ENCODE measurements at regions not wholly inside any gene's neighbourhood (a gene's known extent, or its start where the extent isn't known, plus 50 kb on each side); places are given as distances from the start of the nearest gene placed in this dataset.

DNA sequence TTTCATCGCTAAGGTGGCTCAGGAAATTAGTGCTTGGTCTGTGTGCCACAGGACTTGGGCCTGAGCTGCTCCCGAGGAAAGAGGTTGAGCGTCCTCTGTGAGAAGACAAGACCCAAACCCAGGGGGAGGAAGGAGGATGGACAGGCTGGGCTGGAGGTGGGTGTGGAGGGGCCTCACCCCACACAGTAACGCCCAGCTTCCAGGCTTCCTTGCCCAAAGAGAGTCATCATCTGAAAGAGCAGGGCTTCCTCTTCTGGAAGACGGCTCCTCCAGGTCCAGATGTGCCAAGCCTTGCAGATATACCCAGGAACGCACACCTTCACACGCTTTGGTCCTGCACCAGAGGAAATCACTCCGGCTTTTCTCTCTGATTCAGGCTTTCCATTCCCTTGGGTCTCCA, 127.8 kb upstream of the MGMT start:
- H3K4me3 ChIP-seq (replicated peaks; ENCODE audit: low read depth, low read length), result no peak overlapping the region
- TF ChIP-seq, protein P1, sequence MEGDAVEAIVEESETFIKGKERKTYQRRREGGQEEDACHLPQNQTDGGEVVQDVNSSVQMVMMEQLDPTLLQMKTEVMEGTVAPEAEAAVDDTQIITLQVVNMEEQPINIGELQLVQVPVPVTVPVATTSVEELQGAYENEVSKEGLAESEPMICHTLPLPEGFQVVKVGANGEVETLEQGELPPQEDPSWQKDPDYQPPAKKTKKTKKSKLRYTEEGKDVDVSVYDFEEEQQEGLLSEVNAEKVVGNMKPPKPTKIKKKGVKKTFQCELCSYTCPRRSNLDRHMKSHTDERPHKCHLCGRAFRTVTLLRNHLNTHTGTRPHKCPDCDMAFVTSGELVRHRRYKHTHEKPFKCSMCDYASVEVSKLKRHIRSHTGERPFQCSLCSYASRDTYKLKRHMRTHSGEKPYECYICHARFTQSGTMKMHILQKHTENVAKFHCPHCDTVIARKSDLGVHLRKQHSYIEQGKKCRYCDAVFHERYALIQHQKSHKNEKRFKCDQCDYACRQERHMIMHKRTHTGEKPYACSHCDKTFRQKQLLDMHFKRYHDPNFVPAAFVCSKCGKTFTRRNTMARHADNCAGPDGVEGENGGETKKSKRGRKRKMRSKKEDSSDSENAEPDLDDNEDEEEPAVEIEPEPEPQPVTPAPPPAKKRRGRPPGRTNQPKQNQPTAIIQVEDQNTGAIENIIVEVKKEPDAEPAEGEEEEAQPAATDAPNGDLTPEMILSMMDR (IDR thresholded peaks at IDR 0.05; ENCODE audit: low read length, missing control alignments), result no peak
- no peak for DNase-seq (ENCODE audit: low read depth)

DNA sequence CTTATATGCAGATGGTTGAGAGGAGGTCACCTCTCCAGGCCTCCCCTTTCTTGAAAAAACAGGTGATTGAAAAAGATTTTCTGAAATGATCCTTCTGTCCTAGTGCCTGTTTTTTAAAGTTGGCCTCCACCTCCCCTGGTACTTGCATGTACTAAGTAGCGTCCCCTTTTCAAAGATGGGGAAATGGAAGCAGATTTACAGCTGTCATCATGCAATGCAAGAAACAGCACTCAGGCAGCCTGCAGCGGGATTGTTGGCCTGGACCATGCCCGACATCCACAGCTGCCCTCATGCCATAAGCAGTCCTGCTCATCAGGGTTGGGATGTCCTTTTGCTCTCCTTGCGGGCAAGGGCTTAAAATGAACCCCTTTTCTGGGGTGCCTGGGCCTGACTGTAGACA, 127.2 kb upstream of the MGMT start:
- TF ChIP-seq, protein P1 (IDR thresholded peaks at IDR 0.05; ENCODE audit: low read length, missing control alignments), result no peak
- H3K4me3 ChIP-seq (replicated peaks; ENCODE audit: low read depth, low read length), result no peak overlapping the region
- DNase-seq (ENCODE audit: low read depth), result no peak

DNA sequence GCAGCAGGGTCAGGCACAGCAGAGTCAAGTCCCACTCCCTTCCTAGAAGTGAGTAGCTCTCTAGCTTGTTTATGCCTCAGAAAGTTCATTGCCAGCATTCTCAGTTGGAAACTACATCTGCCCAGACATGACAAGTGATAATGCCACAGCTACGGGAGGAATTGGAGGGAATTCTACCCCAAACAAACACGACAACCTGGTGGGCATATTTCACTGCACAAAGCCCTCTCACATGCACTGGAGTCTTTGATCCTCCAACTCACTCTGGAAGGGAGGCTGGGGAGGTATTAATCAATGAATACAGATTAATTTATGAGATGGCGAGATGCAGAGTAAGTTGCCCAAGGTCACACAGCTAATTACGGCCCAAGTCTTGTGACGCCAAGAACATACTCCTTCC, 126.0 kb upstream of the MGMT start:
- TF ChIP-seq, protein P1 (IDR thresholded peaks at IDR 0.05; ENCODE audit: low read length, missing control alignments), result no peak
- DNase-seq (ENCODE audit: low read depth), result no peak
- H3K4me3 ChIP-seq (replicated peaks; ENCODE audit: low read depth, low read length), result no peak overlapping the region

DNA sequence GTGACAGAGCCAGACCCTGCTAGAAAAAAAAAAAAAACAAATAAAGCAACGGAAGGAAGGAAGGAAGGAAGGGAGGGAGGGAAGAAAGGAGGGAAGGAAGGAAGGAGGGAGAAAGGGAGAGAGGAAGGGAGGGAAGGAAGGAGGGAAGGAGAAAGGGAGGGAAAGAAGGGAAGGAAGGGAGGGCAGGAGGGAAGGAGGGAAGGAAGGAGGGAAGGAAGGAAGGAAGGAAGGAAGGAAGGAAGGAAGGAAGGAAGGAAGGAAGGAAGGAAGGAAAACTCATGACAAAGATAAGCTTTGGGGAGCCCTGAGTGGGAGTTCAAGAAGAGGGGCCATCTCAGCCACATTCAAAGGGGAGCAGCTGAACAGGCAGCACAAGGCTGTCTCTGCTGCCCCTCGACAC, 124.7 kb upstream of the MGMT start:
- TF ChIP-seq, protein P1 (IDR thresholded peaks at IDR 0.05; ENCODE audit: low read length, missing control alignments), result no peak
- no peak overlapping the region for H3K4me3 ChIP-seq (replicated peaks; ENCODE audit: low read depth, low read length)
- DNase-seq (ENCODE audit: low read depth), result no peak

DNA sequence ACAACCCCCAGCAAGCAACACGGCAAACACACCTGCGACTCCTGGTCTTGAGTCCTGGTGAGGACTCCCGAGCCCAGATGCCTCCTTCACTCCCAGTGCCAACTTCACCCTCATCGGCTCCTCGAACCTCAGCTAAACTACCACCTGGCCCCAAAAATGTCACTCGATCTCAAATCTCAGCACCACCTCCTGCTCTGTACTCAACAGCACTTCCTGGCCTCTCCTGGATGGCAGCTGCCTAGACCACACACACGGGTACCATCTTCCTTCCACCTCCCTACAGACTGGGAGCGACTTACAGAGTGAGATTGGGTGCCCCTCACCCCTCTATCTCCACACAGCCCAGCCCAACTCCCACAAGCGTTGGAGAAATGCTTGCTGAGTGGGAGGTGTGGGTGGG, 123.9 kb upstream of the MGMT start:
- TF ChIP-seq, protein P1 (IDR thresholded peaks at IDR 0.05; ENCODE audit: low read length, missing control alignments), result no peak
- DNase-seq (ENCODE audit: low read depth), result no peak

DNA sequence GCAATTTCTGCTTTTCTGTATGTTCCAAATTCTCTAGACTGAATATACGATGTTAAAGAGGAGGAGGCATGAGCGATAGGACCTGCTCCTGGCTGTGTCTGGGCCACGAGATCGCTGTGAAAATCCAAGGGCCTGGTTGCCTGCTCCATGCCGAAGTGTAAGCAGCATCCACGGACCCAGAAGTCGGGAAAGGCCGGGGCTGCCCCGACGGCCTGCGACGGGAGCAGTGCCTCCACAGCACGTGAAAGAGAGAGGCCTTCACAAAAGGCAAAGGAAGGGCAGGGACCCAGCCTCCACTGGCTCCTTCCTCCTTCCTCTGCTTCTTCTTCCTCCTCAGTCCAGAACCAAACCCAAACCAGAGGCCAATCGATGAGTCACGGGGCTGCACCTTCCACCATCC, 122.9 kb upstream of the MGMT start:
- no peak for DNase-seq (ENCODE audit: low read depth)
- TF ChIP-seq, protein P1 (IDR thresholded peaks at IDR 0.05; ENCODE audit: low read length, missing control alignments), result no peak
- no peak overlapping the region for H3K4me3 ChIP-seq (replicated peaks; ENCODE audit: low read depth, low read length)

More for the DNA sequence above, 123.9 kb upstream of the MGMT start:
- no peak overlapping the region for H3K4me3 ChIP-seq (replicated peaks; ENCODE audit: low read depth, low read length)

DNA sequence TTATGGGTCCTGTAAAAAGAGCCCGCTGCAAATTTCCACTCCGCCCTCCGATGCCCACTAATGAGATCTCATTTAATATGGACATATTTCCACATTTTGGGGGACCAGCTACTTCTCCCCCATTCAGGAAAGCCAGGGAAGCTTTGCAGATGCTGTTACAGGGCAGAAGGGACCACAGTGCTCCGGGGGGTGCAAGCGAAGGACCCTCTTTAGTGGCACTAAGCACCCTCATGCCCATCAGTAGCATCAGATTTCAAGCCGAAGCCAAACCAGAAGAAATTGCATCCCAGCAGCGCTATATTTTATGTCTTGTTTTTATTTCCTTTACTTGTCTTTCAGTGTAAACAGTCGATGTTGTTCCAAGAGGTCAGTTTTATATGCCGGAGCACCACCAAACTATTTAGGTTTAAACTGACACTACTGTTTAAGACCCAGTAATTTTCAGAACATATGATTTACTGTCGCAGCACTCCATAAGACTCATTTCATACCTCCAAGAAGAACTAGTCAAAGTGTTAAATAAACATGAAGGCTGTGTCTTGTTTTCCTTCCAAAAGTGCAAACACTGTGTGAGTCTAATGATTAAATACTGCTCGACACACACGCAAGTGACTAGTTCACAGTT, 122.2 kb upstream of the MGMT start:
- TF ChIP-seq, protein P1 (IDR thresholded peaks at IDR 0.05; ENCODE audit: low read length, missing control alignments), result no peak
- DNase-seq (ENCODE audit: low read depth), result no peak
- no peak overlapping the region for H3K4me3 ChIP-seq (replicated peaks; ENCODE audit: low read depth, low read length)

All from fibroblast of pulmonary artery (primary cell).